HG03571 (cell line): ENCODE measurements at regions not wholly inside any gene's neighbourhood (a gene's known extent, or its start where the extent isn't known, plus 50 kb on each side); places are given as distances from the start of the nearest gene placed in this dataset.
A peak's percentile ranks its signal among the peaks of the same experiment; 100 is the strongest.

Experiments used
- ATAC-seq: cut with Tn5 transposase; IDR thresholded peaks from one replicate; pipeline ENCODE4 v1.9.1; 2021; ENCODE audit not compliant: unreplicated experiment

GRCh38 chr3:3633761-3634160, 165.5 kb upstream of the LRRN1 start:
- no peak for ATAC-seq

- ATAC-seq, result no peak
Observed at GRCh38 chr3:3632449-3632848, 166.8 kb upstream of the LRRN1 start.

- ATAC-seq, result no peak
Observed at GRCh38 chr3:3631114-3631513, 168.1 kb upstream of the LRRN1 start.

- no peak for ATAC-seq
Observed at GRCh38 chr3:3629911-3630310, 169.3 kb upstream of the LRRN1 start.

GRCh38 chr3:3628676-3629328, 170.4 kb upstream of the LRRN1 start:
- peak; percentile 88 for ATAC-seq

GRCh38 chr3:3627114-3627513, 172.1 kb upstream of the LRRN1 start:
- ATAC-seq, result peak; percentile 29

- ATAC-seq, result no peak
Observed at GRCh38 chr3:3625544-3626271, 173.5 kb upstream of the LRRN1 start.

- no peak for ATAC-seq
Observed at GRCh38 chr3:3619815-3620214, 179.4 kb upstream of the LRRN1 start.

GRCh38 chr3:3618623-3619022, 180.6 kb upstream of the LRRN1 start:
- no peak for ATAC-seq

GRCh38 chr3:3615533-3615932, 183.7 kb upstream of the LRRN1 start:
- no peak for ATAC-seq

GRCh38 chr3:3610581-3611298, 188.5 kb upstream of the LRRN1 start:
- no peak for ATAC-seq

GRCh38 chr3:3606321-3606720, 192.9 kb upstream of the LRRN1 start:
- ATAC-seq, result no peak

- no peak for ATAC-seq
Observed at GRCh38 chr3:3605226-3605625, 194.0 kb upstream of the LRRN1 start.

GRCh38 chr3:3603351-3603750, 195.9 kb upstream of the LRRN1 start:
- no peak for ATAC-seq

GRCh38 chr3:3600665-3601340, 198.4 kb upstream of the LRRN1 start:
- no peak for ATAC-seq

- ATAC-seq, result no peak
Observed at GRCh38 chr3:3599016-3599415, 200.2 kb upstream of the LRRN1 start.

- ATAC-seq, result no peak
Observed at GRCh38 chr3:3594986-3595385, 204.2 kb upstream of the LRRN1 start.

- peak; percentile 82 for ATAC-seq
Observed at GRCh38 chr3:3589715-3590130, 209.5 kb upstream of the LRRN1 start.

GRCh38 chr3:3587647-3587972, 211.6 kb upstream of the LRRN1 start:
- no peak for ATAC-seq

GRCh38 chr3:3586843-3587646, 212.2 kb upstream of the LRRN1 start:
- ATAC-seq, result no peak

- ATAC-seq, result no peak
Observed at GRCh38 chr3:3586336-3586735, 212.9 kb upstream of the LRRN1 start.
